ENCODE measurements at regions not wholly inside any gene's neighbourhood (a gene's known extent, or its start where the extent isn't known, plus 50 kb on each side); places are given as distances from the start of the nearest gene placed in this dataset.
"Not testable (repeated sequence)": the region's sequence is repeated elsewhere in the genome, so short reads cannot be mapped to it uniquely, and the experiment has no call there.

GRCh38 chr3:165924301-165924791 is 87.1 kb upstream of the BCHE start:
- TF ChIP-seq NFRKB (IDR thresholded peaks at IDR 0.05); TARDBP (IDR thresholded peaks at IDR 0.05); FOXM1 (IDR thresholded peaks at IDR 0.05; ENCODE audit: borderline replicate concordance); FOXA1 (IDR thresholded peaks at IDR 0.05); CTBP1 (IDR thresholded peaks at IDR 0.05; ENCODE audit: borderline replicate concordance); L3MBTL2 (conservative IDR thresholded peaks at IDR 0.05); BHLHE40 (IDR thresholded peaks at IDR 0.05; ENCODE audit: borderline replicate concordance); PKNOX1 (IDR thresholded peaks at IDR 0.05); SUZ12 (IDR thresholded peaks at IDR 0.05); SP1 (IDR thresholded peaks at IDR 0.05); ELF4 (IDR thresholded peaks at IDR 0.05); HDGF (IDR thresholded peaks at IDR 0.05; ENCODE audit: borderline replicate concordance); ZNF384 (IDR thresholded peaks at IDR 0.05); FOXK2 (IDR thresholded peaks at IDR 0.05): not testable (repeated sequence)
